HG03571 (cell line): ENCODE measurements at regions not wholly inside any gene's neighbourhood (a gene's known extent, or its start where the extent isn't known, plus 50 kb on each side); places are given as distances from the start of the nearest gene placed in this dataset.
"Not testable (repeated sequence)": the region's sequence is repeated elsewhere in the genome, so short reads cannot be mapped to it uniquely, and the experiment has no call there.

Experiments
- ATAC-seq: cut with Tn5 transposase; IDR thresholded peaks from one replicate; pipeline ENCODE4 v1.9.1; 2021; ENCODE audit not compliant: unreplicated experiment

DNA sequence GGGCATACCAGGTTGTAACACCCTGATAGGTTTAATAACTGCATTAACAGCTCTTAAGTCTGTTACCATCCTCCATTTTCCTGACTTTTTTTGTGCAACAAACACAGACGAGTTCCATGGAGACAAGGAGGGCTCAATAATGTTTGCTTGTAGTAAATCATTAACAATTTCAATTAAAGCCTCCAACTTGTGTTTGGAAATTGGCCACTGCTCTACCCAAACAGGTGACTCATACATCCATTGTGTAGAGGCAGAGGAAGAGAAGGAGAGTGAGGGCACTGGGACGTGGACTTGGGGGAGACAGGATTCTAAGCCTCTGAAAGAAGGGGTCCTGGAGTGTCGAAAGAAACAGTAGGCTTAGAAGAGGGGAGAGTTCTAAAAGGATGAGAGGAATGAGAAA is 213.6 kb upstream of the KCNN2 start:
- ATAC-seq: no peak

DNA sequence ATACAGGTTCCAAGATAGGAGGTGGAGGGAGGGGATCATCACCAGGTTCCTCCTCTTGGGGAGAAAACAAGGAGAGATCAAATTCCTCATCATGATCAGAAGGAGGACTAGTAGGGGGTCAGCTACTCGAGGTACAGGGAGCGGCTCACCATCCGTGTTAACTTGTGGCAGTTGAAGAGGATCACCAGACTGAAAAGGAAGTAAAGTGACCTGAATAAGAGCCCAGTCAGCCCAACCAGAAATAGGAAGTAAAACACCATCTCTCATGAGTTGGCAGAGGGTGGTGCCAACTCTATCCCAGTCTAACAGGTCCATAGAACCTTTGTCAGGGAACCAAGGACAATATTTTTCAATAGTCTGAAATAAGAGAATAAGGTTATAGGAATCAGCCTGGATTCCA is 213.1 kb upstream of the KCNN2 start:
- ATAC-seq: not testable (repeated sequence)

DNA sequence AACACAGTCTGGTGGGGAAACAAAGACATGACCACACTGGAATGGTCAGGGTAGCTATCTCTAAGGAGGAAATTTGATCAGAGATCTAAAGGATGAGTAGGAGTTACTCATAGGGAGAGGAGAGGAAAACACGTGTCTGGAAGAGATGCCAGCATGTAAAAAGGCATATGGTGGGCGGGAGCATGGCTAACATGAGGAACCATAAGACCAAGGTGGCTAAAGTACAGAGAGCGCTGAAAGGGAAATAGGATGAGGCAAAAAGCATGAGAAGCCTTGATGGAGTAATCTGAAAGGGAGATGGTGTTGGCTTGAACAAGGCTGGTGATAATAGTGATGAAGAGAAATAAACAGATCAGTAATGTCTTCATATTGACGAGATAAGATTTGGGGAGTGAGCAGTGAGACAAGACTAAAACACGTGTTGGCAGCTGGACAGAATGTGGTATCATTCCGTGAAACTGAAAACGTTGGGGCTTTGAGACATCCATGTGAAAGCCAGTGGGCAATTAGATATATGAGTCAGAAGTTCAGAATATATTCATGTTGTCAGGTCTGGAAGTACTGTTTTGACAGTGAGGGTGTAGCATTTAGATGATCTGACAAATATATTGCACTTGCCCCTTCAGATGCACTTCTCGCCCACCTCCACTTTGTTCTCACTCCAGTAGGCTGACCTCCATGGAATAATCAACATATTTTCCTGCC is 209.1 kb upstream of the KCNN2 start:
- ATAC-seq: no peak

DNA sequence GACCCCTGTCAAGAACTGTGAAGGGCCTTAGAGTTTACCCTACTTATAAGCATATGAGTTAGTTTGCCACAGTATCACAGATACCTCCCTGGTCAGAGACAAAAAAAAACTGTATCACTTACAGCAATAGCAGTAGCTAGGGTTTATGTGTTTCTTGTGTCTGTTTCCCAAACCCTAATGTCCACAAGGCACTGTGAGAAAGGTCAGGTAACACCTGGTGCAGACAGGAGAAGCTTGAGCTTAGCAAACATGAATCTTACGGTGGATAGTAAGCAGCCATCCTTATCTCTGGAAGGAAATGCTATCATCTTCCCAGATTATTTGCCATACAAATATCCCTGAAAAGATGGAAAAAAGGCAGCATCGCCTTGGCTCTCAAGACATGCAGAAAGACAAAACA is 208.5 kb upstream of the KCNN2 start:
- ATAC-seq: no peak

DNA sequence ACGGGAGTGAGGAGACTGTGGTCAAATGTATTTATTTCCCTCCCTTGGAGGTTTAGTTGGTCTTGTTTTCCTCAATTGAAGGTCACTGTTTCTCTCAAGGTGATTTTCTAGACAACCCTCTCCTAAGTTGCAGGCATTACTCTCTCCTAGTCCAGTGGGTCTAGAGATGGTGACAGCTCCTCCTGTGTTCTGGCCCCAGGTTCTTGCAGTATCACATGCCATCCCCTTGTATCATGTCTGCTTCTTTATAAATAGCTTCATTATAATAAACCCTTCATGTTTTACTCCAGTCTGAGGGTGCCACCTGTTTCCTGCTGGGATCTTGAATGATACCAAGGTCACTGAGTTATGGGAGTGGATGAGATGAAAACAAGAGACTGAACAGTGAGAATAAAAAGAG is 208.0 kb upstream of the KCNN2 start:
- no peak for ATAC-seq

DNA sequence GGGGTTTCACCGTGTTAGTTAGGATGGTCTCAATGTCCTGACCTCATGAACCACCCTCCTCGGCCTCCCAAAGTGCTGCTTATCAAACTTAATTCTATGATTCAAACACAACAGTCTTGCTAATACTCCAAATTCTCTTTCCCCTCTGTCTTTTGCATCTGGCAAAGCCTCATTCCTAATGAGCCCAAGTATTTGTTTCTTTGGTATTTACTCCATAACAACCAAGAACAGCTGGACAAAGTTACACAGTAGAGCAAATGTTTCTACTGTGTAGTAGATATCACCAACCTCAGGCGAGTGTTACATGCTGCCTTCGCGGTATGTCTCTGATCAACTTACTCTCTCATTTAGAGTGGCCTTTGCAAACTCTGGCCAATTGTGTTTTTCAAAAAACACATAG is 195.8 kb upstream of the KCNN2 start:
- ATAC-seq: no peak

DNA sequence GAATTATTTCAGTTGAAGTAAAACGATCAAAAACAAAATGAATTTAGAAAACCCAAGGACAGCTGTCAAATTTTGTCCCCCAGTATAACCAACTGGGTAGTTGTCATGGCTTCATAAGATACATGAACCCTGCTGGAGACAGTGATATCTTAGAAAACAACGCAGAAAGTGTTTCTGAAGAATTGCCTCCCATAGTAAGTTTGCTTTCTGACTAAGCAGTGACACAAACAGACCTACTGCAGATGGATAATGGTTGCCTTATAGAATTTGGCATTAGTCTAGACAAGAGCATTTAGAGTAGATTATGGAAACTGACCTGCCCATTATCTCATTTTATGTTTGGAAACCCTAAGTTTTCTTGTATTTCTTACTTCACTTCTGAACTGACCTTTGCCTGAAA is 187.7 kb upstream of the KCNN2 start:
- ATAC-seq: no peak

DNA sequence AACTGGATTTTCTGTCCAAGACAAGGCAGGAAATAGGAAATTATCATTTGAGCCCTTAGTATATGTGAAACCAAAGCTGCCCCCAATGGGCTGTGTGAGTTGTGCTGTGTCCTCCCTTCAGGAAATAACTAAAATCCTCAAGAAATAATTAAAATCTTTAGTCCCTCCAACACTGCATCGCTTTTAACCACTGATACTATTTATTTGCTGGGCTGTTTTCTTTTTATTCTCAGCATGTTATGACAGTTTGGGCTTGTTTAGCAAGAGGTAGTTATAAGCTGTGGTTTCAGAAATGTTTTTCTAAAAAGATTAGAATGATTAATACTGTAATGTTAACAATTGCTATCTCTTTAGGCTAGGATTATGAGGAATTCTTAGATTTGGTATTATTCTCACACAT is 187.0 kb upstream of the KCNN2 start:
- ATAC-seq: no peak

DNA sequence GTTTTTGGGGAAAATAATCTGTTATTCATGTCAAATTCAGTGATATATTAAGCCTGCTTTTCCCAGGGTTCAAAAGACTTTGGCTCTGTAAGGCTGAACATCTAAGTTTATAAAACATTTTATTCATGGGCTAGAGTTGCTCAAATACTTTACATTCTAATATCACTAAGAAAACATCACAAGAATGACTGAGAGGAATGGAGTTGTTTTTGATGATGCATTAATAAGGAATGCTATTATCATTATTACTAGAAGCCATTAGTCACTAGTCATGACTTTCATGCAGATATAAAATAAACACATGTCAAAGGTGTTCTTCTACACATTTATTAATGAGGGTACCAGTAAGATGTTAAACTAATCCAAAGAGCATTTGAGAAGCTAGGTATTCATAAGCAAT is 185.5 kb upstream of the KCNN2 start:
- no peak for ATAC-seq

DNA sequence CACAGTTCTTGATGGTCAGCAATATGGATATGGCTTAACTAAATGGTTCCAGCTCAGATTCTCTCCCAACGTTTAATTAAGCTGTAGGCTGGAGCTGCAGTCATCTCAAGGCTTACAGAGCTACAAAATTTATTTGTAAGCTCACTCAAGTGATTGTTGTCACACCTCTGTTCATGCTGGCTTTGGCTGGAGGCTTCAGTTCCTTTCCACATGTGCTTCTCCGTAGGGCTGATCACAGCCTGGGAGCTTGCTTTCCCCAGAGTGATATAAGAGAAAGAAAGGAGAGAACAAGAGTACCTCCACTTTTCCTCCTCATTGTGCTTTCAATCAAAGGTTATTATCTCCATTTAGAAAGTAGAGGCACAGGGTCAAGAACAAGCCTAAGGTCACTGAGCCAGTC is 182.7 kb upstream of the KCNN2 start:
- ATAC-seq: no peak

DNA sequence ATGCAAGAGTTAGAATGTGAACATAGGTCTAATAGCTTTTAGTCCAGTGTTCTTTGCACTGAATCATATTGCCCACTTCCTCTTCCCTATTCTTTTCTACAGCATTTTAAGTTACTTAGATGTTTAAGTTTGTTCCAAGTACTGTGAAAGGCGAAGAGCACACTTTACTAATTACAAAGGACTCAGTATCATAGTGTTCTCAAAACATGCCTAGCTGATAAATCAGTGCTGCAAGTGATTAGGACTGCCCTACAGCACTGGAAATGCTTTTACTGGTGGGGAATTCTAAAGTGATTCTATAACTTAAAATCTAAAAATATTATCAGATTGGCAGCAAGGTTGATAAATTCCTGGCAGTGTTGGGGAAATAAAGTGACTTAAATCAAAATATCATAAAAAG is 177.9 kb upstream of the KCNN2 start:
- no peak for ATAC-seq

DNA sequence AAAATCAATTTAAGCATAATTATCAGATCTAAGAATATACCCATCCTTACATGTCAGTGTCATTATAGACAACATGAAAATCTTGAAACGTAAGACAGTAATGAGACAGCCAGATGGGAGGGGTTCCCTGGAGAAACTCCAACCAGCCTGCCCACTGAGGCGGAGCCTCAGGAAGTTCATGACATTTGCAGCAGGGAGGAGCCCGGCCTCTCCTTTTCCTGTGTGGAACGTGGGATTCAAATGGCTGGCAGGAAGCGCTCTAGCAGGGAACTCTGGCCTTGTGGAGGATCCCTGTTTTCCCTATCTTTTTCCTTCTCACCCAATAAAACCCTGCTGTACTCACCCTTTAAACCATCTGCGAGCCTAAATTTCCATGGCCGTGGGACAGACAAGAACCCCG is 176.6 kb upstream of the KCNN2 start:
- ATAC-seq: no peak

DNA sequence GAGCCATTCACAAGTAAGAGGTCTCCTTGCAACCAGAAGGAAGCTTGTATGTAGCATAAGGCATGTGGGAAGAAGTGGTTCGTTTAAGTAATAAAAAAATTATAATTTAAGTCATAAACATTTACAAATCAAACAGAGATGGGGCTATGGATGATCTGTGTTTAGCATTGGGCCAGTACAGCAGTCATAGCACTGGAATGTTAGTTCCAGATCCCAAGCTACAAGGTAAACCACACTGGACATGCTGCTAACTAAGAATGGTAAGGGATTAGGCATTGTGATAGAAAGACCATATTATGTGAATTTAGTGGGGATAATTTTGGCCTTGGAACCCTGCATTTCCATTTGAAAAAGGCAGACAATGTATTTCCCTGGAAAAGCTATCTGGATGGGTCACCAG is 170.4 kb upstream of the KCNN2 start:
- no peak for ATAC-seq

DNA sequence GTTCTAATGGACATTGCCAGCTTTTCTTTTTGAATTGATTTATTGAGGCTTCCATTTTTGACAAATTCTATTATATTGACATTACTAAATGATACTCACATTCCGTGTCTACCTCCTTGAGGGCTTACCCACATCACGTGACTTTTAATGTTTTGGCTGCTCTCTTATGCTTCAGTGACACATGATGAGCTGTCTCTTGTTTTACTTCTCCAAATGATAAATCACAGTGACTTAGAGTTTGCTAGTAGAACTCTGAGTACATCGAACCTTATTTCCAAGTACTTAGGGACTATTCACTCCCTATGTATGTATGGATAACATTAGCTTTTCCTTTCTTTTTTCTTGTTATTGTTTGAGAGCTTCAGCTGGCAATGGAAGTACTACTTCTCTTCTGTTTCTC is 169.8 kb upstream of the KCNN2 start:
- no peak for ATAC-seq

DNA sequence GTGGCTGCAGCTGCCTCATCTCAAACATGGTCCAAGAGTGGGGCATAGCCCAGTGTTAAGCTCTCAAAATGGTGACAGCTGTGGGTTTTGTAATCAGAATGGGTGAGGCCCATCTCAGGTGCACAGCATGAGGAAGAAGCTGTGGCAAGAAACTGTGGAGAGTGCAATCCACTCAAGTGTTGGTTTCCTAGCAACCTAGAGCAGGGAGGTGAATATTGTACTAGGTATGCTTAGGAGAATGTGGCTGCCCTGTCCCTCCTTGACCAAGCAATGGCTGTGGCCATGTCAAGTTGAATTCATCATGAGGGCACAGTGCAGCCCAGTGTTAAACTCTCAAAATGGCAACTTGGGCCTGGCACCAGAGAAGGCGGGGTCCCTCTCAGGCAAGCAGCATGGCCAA is 160.5 kb upstream of the KCNN2 start:
- no peak for ATAC-seq

DNA sequence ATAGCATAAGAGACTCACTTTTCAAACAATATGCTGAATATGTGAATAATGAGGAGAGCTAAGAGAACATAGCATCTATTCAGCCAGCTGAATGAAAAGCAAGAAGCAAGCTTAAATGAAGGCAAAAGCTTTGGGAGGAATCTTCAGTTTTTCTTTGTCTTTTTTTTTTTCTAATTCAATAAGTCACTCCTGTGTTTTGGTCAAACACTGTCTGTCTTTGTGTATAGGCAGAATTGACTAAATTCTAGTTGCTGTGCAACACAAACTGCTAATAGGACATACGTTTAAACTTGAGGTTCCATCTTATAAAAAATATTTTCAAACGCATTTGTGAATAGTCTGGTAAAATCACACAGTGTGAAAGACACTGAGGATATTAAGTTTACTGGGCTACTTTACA is 156.9 kb upstream of the KCNN2 start:
- ATAC-seq: no peak

DNA sequence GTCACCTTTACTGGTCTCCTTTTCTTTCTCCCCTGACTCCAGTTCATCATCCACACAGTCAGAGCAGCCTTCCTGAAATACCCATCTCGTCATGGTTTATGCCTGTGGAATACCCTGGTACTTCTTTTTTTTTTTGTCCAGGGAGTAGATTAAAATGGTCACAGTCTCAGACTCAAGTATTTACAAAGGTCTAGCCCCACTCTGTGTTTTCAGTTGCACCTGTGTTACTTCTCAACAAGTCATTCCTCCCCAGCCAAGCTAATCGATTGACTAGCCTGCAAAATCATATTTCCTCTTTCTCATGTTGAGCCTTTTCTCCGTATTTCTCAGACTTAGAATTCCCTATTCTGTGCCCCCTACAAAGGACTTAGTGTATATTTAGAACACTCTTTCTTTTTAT is 155.2 kb upstream of the KCNN2 start:
- no peak for ATAC-seq

DNA sequence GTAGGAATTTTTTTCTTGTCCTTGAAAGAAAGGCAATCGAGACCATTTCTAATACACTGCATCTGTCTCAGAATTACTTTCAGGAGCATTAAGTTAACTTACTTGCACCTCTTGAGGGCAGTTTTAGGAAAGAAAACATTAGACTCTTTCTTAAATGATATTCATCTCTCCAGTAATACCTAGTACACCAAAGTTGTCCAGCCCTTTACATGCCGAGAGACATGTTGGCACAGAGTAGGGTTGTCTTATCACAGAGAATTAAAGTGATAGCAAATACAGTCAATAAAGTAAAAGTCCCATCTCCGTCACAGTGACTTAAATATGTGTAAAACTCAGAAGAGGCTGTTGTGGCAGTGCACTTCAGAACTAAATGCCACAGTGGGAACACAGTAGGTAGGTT is 154.3 kb upstream of the KCNN2 start:
- no peak for ATAC-seq

DNA sequence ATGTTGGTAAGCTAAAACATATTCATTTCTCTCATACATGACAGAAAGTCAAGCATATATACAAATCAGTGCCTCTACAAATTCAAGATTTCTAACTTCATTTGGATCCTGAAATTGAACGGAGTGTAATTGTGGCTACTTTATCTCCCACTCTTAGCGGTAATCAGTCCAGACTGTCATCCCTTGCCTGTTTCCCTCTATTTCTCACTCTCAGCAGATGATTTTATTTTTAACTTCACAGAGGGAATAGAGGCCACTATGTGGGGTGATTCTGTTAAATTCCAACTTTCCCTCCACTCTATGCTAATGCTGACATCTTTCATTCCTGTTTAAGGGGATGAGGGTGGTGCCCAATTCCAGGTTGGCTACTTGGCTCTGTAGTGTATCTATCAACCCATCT is 153.8 kb upstream of the KCNN2 start:
- ATAC-seq: no peak

DNA sequence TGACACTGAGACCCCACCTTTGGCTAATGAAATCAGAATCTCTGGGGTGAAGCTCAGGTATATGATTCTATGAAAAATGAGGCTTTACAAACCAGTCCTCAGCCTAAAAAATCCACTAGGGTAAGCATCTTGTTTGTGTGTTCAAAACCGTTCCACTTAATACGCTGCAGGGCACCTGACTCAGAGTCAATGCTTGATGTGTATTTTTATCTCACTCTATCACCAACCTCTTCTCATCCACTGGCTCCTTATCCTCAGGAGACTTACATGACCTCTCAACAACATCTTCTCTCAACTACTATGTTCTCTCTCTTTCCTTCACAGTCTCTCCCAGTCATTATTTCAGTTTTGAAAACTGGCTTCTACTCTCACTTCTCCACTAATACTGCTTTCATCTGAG is 153.3 kb upstream of the KCNN2 start:
- no peak for ATAC-seq

DNA sequence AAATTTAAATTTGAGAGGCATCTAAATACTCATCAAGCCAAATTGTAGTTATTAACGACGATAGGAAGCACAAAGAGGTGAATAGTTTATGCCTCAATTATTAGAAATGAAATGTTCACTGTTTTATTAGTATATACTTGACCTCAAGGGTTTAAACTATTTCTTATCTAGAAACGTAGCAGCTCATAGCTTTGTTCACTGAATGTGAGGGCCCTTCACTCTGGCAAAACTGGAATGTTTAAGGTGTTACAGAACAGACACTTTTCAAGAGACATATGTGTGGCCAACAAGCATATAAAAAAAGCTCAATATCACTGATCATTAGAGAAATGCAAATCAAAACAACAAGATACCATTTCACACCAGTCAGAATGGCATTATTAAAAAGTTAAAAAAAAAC is 151.2 kb upstream of the KCNN2 start:
- ATAC-seq: no peak

DNA sequence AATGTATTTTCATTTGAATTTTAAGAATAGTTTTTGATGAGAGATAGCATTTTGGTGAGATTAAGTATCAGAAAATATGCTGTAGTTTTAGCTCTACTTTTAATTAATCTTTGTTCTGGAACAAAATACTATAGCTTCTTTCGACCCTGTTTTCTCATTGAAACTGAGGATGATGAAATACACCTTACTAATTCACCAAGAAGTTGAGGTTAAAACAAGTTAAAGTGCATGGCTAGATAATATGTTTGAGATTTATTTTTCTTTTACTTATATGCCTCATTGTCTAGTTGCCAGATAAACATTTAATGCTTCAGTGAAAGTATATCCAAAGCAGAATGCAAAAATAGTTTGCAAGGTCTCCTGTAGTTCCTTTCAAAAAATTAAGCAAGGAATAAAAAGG is 140.1 kb upstream of the KCNN2 start:
- no peak for ATAC-seq

DNA sequence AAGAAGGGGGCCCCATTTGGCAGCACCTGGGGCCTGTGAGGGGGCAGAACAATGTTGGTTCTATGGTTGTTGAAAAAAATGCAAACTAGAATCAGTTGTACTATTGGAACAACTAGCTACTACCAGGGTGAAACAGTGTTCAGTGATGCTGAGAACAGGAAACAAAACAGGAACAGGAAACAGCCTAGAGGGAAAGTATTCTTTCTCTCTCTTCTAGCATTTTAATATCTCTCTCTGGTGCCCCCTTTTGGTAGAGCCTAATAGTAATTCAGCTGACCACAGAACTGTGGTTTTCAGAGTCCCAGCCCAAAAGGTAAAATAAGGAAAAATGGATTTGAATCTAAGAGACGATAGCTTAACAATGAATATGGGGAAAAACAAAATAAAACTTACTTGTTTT is 138.0 kb upstream of the KCNN2 start:
- ATAC-seq: no peak

DNA sequence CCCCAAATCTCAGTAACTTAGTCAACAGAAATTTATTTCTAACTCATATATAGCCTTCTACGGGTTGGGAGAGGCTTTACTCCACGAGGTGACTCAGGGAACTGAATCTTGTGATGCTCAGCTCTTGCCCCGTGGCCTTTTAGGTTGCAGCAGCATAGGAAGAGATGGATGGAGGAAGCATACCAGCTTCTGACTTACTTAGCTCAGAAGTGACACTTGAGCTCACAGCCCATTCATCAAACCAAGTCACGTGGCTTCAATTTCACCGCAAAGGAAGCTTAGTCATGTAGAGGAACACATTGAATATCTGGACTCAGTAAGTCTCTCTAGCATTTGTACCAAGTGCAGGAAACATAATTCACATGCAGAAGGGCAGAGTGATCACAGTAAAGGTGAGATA is 124.1 kb upstream of the KCNN2 start:
- no peak for ATAC-seq
